Upper lobe of left lung (tissue), 4 donors: ENCODE measurements at regions not wholly inside any gene's neighbourhood (a gene's known extent, or its start where the extent isn't known, plus 50 kb on each side); places are given as distances from the start of the nearest gene placed in this dataset.

ENCODE experiments used
- POLR2A ChIP-seq, 4 donors: fragments of 450-650 bp; IDR thresholded peaks; one replicate each; pipeline ENCODE4 v1.5.1; 2016 to 2017; ENCODE audit warnings: antibody characterized with exemption in 4 of 4, mild to moderate bottlenecking in 2 of 4
- TF ChIP-seq, protein P1 (sequence below), 6 experiments: fragments of 450-650 bp in 4 of 6; fragments of 200-600 bp in 2 of 6; sonication (generic) in 2 of 6; IDR thresholded peaks; one replicate each; pipeline ENCODE4 v1.5.1; 2016 to 2019; ENCODE audit warnings: antibody characterized with exemption in 6 of 6

DNA sequence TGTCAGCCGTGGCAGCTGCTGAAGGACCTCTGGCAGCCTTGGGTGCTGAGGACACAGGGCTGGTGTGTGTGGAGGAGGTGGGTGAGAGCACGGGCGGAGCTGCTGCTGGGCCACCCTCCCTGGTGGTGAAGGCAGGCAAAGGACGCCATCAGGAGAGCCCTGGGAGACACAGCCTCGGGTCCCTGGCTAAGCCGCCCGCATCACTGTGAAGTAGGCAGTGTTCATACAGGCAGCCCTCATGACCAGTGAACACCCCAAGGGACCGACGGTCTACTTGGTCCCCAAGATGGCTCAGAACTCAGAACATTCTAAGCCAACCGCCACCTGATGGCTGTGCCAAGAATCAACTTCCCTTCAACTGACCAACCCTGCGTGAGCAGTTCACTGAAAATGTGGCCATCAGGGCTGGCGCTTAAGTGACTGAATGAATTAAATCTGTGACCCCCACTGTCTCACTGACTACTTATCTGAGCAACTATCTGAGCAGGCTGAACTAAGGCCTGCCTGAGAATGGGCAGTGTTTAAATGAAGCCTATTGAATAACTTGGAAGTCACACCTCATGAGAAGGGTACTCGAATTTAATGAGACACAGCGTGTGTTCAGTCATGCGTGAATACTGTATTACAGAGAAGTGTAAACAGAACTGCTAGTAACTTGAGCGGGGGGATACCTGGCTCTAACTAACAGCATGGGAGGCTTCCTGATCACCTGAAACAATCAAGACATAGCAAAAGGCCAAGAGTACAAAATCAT, 54.7 kb upstream of the SIMC1 start:
- TF ChIP-seq, protein P1, sequence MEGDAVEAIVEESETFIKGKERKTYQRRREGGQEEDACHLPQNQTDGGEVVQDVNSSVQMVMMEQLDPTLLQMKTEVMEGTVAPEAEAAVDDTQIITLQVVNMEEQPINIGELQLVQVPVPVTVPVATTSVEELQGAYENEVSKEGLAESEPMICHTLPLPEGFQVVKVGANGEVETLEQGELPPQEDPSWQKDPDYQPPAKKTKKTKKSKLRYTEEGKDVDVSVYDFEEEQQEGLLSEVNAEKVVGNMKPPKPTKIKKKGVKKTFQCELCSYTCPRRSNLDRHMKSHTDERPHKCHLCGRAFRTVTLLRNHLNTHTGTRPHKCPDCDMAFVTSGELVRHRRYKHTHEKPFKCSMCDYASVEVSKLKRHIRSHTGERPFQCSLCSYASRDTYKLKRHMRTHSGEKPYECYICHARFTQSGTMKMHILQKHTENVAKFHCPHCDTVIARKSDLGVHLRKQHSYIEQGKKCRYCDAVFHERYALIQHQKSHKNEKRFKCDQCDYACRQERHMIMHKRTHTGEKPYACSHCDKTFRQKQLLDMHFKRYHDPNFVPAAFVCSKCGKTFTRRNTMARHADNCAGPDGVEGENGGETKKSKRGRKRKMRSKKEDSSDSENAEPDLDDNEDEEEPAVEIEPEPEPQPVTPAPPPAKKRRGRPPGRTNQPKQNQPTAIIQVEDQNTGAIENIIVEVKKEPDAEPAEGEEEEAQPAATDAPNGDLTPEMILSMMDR (IDR thresholded peaks at IDR 0.05) = no peak
- no peak for TF ChIP-seq POLR2A (IDR thresholded peaks at IDR 0.05)
